Brain microvascular endothelial cell (primary cell): ENCODE measurements at regions not wholly inside any gene's neighbourhood (a gene's known extent, or its start where the extent isn't known, plus 50 kb on each side); places are given as distances from the start of the nearest gene placed in this dataset.

Source experiments
- DNase-seq: peaks from one replicate; pipeline ENCODE4 v3.0.0-alpha.2; 2020
- H3K27ac ChIP-seq: fragments of 250-450 bp; sonication (Bioruptor Pico); 2 replicates; pipeline ENCODE4 v1.5.1; 2020; ENCODE audit warnings: mild to moderate bottlenecking, moderate library complexity
- H3K27me3 ChIP-seq: fragments of 250-450 bp; sonication (Bioruptor Pico); replicated peaks from 2 replicates; pipeline ENCODE4 v1.5.1; 2020; ENCODE audit warnings: mild to moderate bottlenecking
- H3K36me3 ChIP-seq: fragments of 250-450 bp; sonication (Bioruptor Pico); replicated peaks from 2 replicates; pipeline ENCODE4 v1.5.1; 2020; ENCODE audit warnings: mild to moderate bottlenecking
- H3K4me3 ChIP-seq: 2 replicates; pipeline ENCODE4 v1.5.1; 2011; ENCODE audit warnings: low read depth, mild to moderate bottlenecking, control low read depth, low read length, moderate library complexity
- in situ Hi-C: cut with HindIII; loops from 2 replicates; pipeline ENCODE4 v1.10.0; 2017; ENCODE audit warnings: low sequenced_read_pairs, low pct_ligation_motif_present
- TF ChIP-seq, protein P1 (sequence below): IDR thresholded peaks from 2 replicates; pipeline ENCODE4 v1.5.1; 2011; ENCODE audit warnings: low read depth, mild to moderate bottlenecking, moderate library complexity, low read length, control low read depth, inconsistent platforms; ENCODE audit errors: missing control alignments

DNA sequence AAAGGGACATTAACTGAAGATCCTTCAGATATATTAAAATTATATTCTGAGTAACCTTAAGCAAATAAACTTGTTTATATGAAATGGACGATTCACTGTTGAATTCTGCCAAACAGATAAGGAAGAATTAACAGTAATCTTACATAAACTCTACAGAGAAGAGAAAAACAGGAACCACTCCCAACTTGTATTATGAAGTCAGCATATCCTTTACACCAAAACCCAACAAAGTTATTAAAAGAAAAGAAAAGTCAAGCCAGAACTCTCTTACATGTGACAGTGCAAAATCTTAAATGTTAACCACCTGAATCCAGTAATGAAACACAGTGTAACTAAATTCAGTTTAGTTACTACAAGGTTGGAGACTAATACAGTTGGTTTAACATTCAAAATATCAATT lies 185.8 kb downstream of the DEPDC1B start:
- no peaks in the 10 kb centered on the region for H3K36me3 ChIP-seq
- TF ChIP-seq, protein P1, sequence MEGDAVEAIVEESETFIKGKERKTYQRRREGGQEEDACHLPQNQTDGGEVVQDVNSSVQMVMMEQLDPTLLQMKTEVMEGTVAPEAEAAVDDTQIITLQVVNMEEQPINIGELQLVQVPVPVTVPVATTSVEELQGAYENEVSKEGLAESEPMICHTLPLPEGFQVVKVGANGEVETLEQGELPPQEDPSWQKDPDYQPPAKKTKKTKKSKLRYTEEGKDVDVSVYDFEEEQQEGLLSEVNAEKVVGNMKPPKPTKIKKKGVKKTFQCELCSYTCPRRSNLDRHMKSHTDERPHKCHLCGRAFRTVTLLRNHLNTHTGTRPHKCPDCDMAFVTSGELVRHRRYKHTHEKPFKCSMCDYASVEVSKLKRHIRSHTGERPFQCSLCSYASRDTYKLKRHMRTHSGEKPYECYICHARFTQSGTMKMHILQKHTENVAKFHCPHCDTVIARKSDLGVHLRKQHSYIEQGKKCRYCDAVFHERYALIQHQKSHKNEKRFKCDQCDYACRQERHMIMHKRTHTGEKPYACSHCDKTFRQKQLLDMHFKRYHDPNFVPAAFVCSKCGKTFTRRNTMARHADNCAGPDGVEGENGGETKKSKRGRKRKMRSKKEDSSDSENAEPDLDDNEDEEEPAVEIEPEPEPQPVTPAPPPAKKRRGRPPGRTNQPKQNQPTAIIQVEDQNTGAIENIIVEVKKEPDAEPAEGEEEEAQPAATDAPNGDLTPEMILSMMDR = no peak
- H3K27me3 ChIP-seq = no peaks in the 10 kb centered on the region
- H3K4me3 ChIP-seq = no peak overlapping the region
- in situ Hi-C loops = no loop called here
- DNase-seq = no peak
- no peak overlapping the region for H3K27ac ChIP-seq

DNA sequence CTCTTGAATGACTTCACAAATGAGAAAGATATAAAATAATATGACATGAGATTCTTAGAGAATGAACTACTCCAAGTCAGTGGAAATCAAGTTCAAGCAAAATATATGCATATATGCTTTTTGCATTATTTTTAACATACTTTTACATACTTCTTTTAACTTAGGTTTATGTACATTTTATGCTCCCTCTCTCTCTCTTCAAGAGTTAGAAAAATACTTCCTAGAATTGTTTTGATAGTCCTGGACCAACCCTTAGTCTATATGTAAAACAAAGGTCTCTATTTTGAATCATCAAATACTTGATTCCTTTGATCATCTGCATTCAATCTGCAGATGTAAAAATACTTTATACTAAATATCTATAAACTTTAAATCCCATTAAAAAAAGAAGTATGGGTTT lies 187.8 kb downstream of the DEPDC1B start:
- TF ChIP-seq, protein P1 = no peak
- in situ Hi-C loops = no loop called here
- no peak for DNase-seq
- no peak overlapping the region for H3K27ac ChIP-seq
- no peaks in the 10 kb centered on the region for H3K36me3 ChIP-seq
- H3K27me3 ChIP-seq = no peaks in the 10 kb centered on the region
- no peak overlapping the region for H3K4me3 ChIP-seq

DNA sequence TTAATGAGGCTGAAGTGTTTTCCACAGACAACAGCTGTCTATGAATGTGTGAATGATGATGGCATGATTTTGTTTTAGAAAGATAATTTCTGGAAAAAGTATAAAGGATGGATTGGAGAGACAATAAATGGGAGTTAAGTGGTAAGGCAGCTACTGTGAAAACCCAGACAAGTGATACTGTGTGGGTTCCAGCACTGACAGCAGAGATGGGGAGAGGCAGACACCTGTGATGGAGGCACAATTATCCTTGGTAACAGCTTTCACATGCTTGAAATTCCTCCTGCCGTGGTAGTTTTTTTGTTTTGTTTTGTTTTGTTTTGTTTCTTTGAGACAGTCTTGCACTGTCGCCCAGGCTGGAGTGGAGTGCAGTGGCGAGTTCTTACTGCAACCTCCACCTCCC lies 189.3 kb downstream of the DEPDC1B start:
- Histone ChIP-seq H3K36me3 (no peaks in the 10 kb centered on the region), H3K27ac (no peak overlapping the region), H3K27me3 (no peaks in the 10 kb centered on the region), H3K4me3 (no peak overlapping the region)
- DNase-seq = no peak
- in situ Hi-C loops = no loop called here
- TF ChIP-seq, protein P1 = no peak

DNA sequence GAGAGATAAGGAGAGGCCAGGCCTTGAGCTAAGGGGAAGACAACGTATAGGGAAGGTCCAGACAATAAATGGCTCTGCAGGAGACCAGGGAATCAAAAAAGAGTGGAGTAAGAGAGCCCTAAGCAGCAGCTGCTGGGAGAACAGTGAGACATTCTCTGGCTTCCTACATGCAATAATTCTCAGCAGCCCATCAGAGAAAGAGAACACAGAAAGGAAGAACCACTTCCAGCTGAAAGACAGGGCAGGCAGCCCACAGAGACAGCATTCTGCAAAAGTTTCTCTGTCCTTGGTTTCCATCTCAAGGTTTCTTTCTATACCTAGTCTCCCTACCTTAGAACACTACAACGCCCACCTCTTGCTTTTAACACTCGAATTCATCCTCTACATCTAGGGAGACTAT lies 189.9 kb downstream of the DEPDC1B start:
- DNase-seq = no peak
- Histone ChIP-seq H3K27ac (no peak overlapping the region), H3K36me3 (no peaks in the 10 kb centered on the region), H3K4me3 (no peak overlapping the region), H3K27me3 (no peaks in the 10 kb centered on the region)
- in situ Hi-C loops = no loop called here
- TF ChIP-seq, protein P1 = no peak

DNA sequence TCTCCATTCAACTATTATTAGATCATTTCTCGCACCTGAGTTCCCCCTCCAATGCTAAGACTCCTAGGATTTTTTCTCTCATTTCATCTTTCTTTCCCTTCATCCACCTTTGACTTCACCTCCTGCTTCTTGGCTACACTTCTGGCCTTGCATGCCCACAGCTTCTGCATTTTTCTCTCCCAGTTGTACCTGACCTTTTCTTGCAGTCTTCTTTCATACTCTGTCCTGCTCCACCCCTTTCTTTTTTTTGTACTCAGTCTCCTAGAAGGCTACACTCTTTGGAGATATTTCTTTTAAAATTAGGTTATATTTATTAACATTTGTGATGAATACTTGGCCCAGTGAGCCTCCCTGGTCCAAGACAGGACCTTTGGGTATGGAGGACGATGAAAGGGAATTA lies 190.4 kb downstream of the DEPDC1B start:
- TF ChIP-seq, protein P1 = no peak
- no peaks in the 10 kb centered on the region for H3K27me3 ChIP-seq

DNA sequence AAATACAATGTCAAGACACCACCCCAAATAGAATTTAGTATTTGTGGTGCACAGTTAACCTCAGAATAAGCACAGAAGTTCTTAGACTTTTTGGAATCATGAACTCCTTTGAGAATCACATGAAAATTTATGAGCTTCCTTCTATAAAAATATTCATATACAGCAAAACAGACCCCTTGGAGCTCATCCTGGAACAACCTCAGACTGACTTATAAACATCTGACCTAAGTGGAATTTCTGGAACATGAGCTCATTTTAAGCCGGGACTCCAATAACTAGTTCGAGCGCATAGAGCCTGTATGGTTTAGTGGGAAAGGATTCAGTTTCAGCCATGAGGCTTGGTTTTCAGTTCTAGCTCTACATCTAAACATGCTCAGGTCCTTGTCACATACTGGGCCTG lies 192.3 kb downstream of the DEPDC1B start:
- TF ChIP-seq, protein P1 = no peak
- in situ Hi-C loops = no loop called here
- no peak overlapping the region for H3K4me3 ChIP-seq
- peak; percentile 77 for DNase-seq
- no peaks in the 10 kb centered on the region for H3K36me3 ChIP-seq
- no peaks in the 10 kb centered on the region for H3K27me3 ChIP-seq
- H3K27ac ChIP-seq = peak overlapping the region; percentile 46

More for the DNA sequence above, 190.4 kb downstream of the DEPDC1B start:
- in situ Hi-C loops = no loop called here
- H3K4me3 ChIP-seq = no peak overlapping the region
- no peak overlapping the region for H3K27ac ChIP-seq
- H3K36me3 ChIP-seq = no peaks in the 10 kb centered on the region
- no peak for DNase-seq
